Psoas muscle (tissue), 7 donors: ENCODE measurements at regions not wholly inside any gene's neighbourhood (a gene's known extent, or its start where the extent isn't known, plus 50 kb on each side); places are given as distances from the start of the nearest gene placed in this dataset.

Experiments used
- ATAC-seq, 4 donors: fragments of 200-7000 bp; cut with Tn5 transposase; one replicate each; pipeline ENCODE4 v1.9.1; 2020; ENCODE audit warnings: moderate library complexity in 3 of 4, mild to moderate bottlenecking in 2 of 4
- DNase-seq, 2 donors: peaks; one replicate each; pipeline ENCODE4 v3.0.0-alpha.2; 2020
- H3K27ac ChIP-seq: fragments of 200-600 bp; one replicate; pipeline ENCODE4 v1.8.0; 2022
- H3K27me3 ChIP-seq, 3 donors: fragments of 200-600 bp in 1 of 3; one replicate each; pipeline versions ENCODE4 v1.6.1 to v1.8.0; 2013 to 2022; ENCODE audit warnings: low read length in 2 of 3, mild to moderate bottlenecking in 2 of 3, moderate library complexity in 1 of 3; ENCODE audit not compliant: insufficient read depth in 3 of 3
- H3K36me3 ChIP-seq, 2 donors: fragments of 200-600 bp in 1 of 2; one replicate each; pipeline versions ENCODE4 v1.6.1 to v1.8.0; 2013 to 2022; ENCODE audit warnings: low read depth in 1 of 2, mild to moderate bottlenecking in 1 of 2, moderate library complexity in 1 of 2; ENCODE audit not compliant: insufficient read depth in 1 of 2
- H3K4me1 ChIP-seq: fragments of 200-600 bp; one replicate; pipeline ENCODE4 v1.8.0; 2022
- H3K4me3 ChIP-seq: fragments of 200-600 bp; one replicate; pipeline ENCODE4 v1.8.0; 2022; ENCODE audit warnings: mild to moderate bottlenecking
- H3K9me3 ChIP-seq: fragments of 200-600 bp; one replicate; pipeline ENCODE4 v1.8.0; 2022
- CTCF ChIP-seq: fragments of 200-600 bp; IDR thresholded peaks from one replicate; pipeline ENCODE4 v1.8.0; 2022; ENCODE audit warnings: antibody characterized with exemption
- WGBS, 3 donors: extraction: QIAGEN DNeasy Blood & Tissue Kit; methylation state at CpG; one replicate each; pipeline versions ENCODE4 v1.1.6 to v1.1.7; 2013; 5-methylcytosine and 5-hydroxymethylcytosine counted together
- intact Hi-C, 2 donors: fragments of 100-400 bp; cut with DNase I; formaldehyde crosslinking; loops; one replicate each; pipeline versions ENCODE4 v1.11.0 to v1.14.2; 2022
- donor health status: healthy with polysubstance abuse.
- donor health status: DM: no; HTN: no; CAD: no; lungs with moderate emphysema.
- donor health status: Bipolar disorder and iron deficiency.
- donor health status: healthy.
- donor health status: DM: yes; HTN: yes; CAD: no.
- donor health status: DM: no; HTN: no; CAD: no.
- donor health status: DM: yes; HTN: yes; CAD: no.

DNA sequence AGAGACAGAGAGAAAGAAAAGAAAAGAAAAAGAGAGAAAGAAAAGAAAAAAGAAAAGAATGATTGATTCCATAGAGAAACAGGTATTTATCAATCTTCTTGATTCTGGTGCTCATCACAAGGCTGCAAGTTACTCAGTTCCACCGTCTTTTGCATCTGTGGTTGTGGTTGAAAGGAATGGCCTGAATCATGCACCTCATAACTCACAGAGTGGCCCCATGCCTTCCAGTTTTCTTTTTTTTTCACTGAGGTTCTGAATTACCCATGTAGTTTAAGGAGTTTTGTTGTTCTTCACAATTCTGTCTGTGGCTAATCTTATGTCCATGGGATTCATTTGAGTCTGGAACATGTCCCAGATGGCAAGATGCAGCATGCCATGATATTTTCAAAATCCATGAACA lies 156.0 kb downstream of the ZNF33B start:
- WGBS, 3 donors: 86 to 88% (median 88%) methylated on average over 1 of the region's 1 CpG
- Histone ChIP-seq H3K36me3 (no peaks in the 10 kb centered on the region), H3K27ac (no peak overlapping the region), H3K27me3 (no peaks in the 10 kb centered on the region), H3K4me1 (no peaks in the 10 kb centered on the region), H3K9me3 (no peaks in the 10 kb centered on the region), H3K4me3 (no peak overlapping the region)
- TF ChIP-seq CTCF: no peak
- DNase-seq: no peak
- no peak for ATAC-seq
- intact Hi-C loops: no loop called here

GRCh38 chr10:42479057-42479456 lies 159.3 kb downstream of the ZNF33B start:
- Histone ChIP-seq H3K36me3 (no peaks in the 10 kb centered on the region), H3K4me3 (no peak overlapping the region), H3K27me3 (peaks cover 0 to 10% (median 8%) of the 10 kb centered on the region in 3 donors), H3K9me3 (no peaks in the 10 kb centered on the region), H3K27ac (no peak overlapping the region), H3K4me1 (no peaks in the 10 kb centered on the region)
- DNase-seq (no peak), ATAC-seq (no peak)
- no peak for TF ChIP-seq CTCF
- 91 to 95% (median 94%) methylated on average over 1 of the region's 1 CpG for WGBS, 3 donors
- intact Hi-C loops: no loop called here

DNA sequence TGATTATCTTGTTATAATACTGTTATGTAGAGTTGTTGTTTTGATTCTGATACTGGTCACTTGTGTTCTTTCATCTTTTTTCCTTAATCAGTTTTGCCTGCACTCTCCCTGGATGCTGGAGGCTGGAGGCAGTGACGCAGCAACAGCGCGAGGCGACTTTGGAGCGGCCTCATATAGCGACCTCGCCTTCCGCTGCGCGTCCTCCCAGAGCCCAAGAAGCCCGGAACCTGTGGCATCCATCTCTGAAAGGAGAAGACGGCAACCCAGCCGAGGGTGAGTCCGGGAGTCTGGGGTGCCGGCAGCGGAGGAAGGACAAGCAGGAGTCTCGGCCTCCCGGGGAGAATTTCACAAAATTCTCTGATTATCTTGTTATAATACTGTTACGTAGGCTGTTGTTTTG lies 161.2 kb downstream of the ZNF33B start:
- ATAC-seq (no peak), DNase-seq (no peak)
- intact Hi-C loops: no loop called here
- no peaks in the 10 kb centered on the region for H3K4me1 ChIP-seq
- H3K4me3 ChIP-seq: no peak overlapping the region
- H3K9me3 ChIP-seq: no peaks in the 10 kb centered on the region
- peaks cover 0 to 10% (median 8%) of the 10 kb centered on the region in 3 donors for H3K27me3 ChIP-seq
- 80 to 88% (median 85%) methylated on average over 19 of the region's 19 CpGs for WGBS, 3 donors
- no peaks in the 10 kb centered on the region for H3K36me3 ChIP-seq
- no peak overlapping the region for H3K27ac ChIP-seq
- no peak for TF ChIP-seq CTCF

DNA sequence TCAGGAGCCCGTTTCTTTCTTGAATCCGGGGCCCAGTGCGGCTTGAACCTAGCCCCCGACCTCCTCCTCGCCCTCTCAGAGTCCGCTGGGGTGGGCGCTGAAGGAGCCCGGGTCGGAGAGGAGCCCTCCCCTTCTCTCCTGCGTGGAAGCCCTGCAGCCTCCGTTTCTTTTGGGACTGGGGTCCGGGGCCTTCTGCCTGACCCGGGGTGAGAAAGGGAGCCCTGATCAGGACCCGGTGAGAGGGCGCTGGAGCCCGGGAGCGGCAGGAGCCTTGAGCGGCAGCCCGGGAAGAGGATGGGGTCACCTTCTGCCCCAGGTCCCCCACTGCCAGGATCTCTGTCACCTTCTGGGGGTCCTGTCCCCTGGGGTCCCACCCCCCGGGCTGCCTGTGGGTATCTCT lies 162.3 kb downstream of the ZNF33B start:
- Histone ChIP-seq H3K27ac (no peak overlapping the region), H3K4me3 (no peak overlapping the region), H3K9me3 (no peaks in the 10 kb centered on the region), H3K36me3 (no peaks in the 10 kb centered on the region), H3K4me1 (no peaks in the 10 kb centered on the region), H3K27me3 (peaks cover 0 to 10% (median 8%) of the 10 kb centered on the region in 3 donors)
- no peak for ATAC-seq
- TF ChIP-seq CTCF: no peak
- intact Hi-C loops: no loop called here
- DNase-seq: no peak
- WGBS, 3 donors: 3 to 8% (median 7%) methylated on average over 17 to 20 of the region's 20 CpGs
